Endothelial cell (in vitro differentiated cells): ENCODE measurements at regions not wholly inside any gene's neighbourhood (a gene's known extent, or its start where the extent isn't known, plus 50 kb on each side); places are given as distances from the start of the nearest gene placed in this dataset.

ENCODE experiments used
- DNase-seq: peaks from one replicate; pipeline ENCODE4 v3.0.0; 2021; ENCODE audit warnings: low spot score
- H3K27ac Mint-ChIP-seq: one replicate; pipeline ENCODE4 v1.8.0; 2021; ENCODE audit warnings: mixed read lengths, inconsistent platforms; ENCODE audit not compliant: unreplicated experiment
- H3K27me3 Mint-ChIP-seq: one replicate; pipeline ENCODE4 v1.8.0; 2021; ENCODE audit warnings: mild to moderate bottlenecking, moderate library complexity, mixed read lengths, inconsistent platforms; ENCODE audit not compliant: unreplicated experiment
- H3K36me3 Mint-ChIP-seq: one replicate; pipeline ENCODE4 v1.8.0; 2021; ENCODE audit warnings: mild to moderate bottlenecking, low read depth, mixed read lengths, inconsistent platforms; ENCODE audit not compliant: unreplicated experiment
- H3K4me1 Mint-ChIP-seq: one replicate; pipeline ENCODE4 v1.8.0; 2021; ENCODE audit warnings: mild to moderate bottlenecking, mixed read lengths, inconsistent platforms; ENCODE audit not compliant: unreplicated experiment
- H3K4me3 Mint-ChIP-seq: one replicate; pipeline ENCODE4 v1.8.0; 2021; ENCODE audit warnings: mild to moderate bottlenecking, mixed read lengths, inconsistent platforms; ENCODE audit not compliant: unreplicated experiment
- H3K9me3 Mint-ChIP-seq: one replicate; pipeline ENCODE4 v1.8.0; 2021; ENCODE audit warnings: mixed read lengths, inconsistent platforms; ENCODE audit not compliant: unreplicated experiment
- CTCF ChIP-seq: fragments of 200-600 bp; sonication (generic); IDR thresholded peaks from one replicate; pipeline ENCODE4 v1.5.0; 2021; ENCODE audit warnings: antibody characterized with exemption; ENCODE audit not compliant: unreplicated experiment

- DNase-seq, result no peak
- Mint-ChIP-seq H3K9me3 (no peaks in the 10 kb centered on the region), H3K36me3 (no peaks in the 10 kb centered on the region), H3K27ac (no peak overlapping the region), H3K4me1 (peaks cover 22% of the 10 kb centered on the region), H3K27me3 (peaks cover 5% of the 10 kb centered on the region), H3K4me3 (no peak overlapping the region)
- no peak for TF ChIP-seq CTCF
These were observed 560.9 kb downstream of the MIAT start for GRCh38 chr22:27218012-27218920.

- TF ChIP-seq CTCF, result no peak
- DNase-seq, result no peak
- Mint-ChIP-seq H3K4me3 (no peak overlapping the region), H3K27me3 (peaks cover 3% of the 10 kb centered on the region), H3K27ac (no peak overlapping the region), H3K4me1 (peaks cover 18% of the 10 kb centered on the region), H3K9me3 (no peaks in the 10 kb centered on the region), H3K36me3 (no peaks in the 10 kb centered on the region)
These were observed 561.6 kb downstream of the MIAT start for GRCh38 chr22:27219036-27219435.

- DNase-seq, result no peak
- no peak for TF ChIP-seq CTCF
These were observed 563.0 kb downstream of the MIAT start for GRCh38 chr22:27220339-27220738.

GRCh38 chr22:27222178-27222577 is 564.8 kb downstream of the MIAT start:
- Mint-ChIP-seq H3K4me1 (peaks cover 12% of the 10 kb centered on the region), H3K9me3 (no peaks in the 10 kb centered on the region), H3K27ac (no peak overlapping the region), H3K27me3 (peaks cover 3% of the 10 kb centered on the region), H3K4me3 (no peak overlapping the region), H3K36me3 (no peaks in the 10 kb centered on the region)
- DNase-seq, result no peak
- no peak for TF ChIP-seq CTCF

More at GRCh38 chr22:27220339-27220738, 563.0 kb downstream of the MIAT start:
- no peak overlapping the region for H3K27ac Mint-ChIP-seq
- H3K4me1 Mint-ChIP-seq, result peaks cover 12% of the 10 kb centered on the region
- H3K36me3 Mint-ChIP-seq, result no peaks in the 10 kb centered on the region
- H3K9me3 Mint-ChIP-seq, result no peaks in the 10 kb centered on the region
- peaks cover 3% of the 10 kb centered on the region for H3K27me3 Mint-ChIP-seq
- H3K4me3 Mint-ChIP-seq, result no peak overlapping the region
